ENCODE measurements at regions not wholly inside any gene's neighbourhood (a gene's known extent, or its start where the extent isn't known, plus 50 kb on each side); places are given as distances from the start of the nearest gene placed in this dataset.

- H3K36me3 ChIP-seq (ENCODE audit: insufficient read depth, insufficient read length, low read length), result no peaks in the 10 kb centered on the region
- H3K9ac ChIP-seq (ENCODE audit: insufficient read length, low read depth), result no peak overlapping the region
- TF ChIP-seq ZNF274 (IDR thresholded peaks at IDR 0.05; ENCODE audit: low read depth, low read length), result no peak
- no peak for TF ChIP-seq YY1 (IDR thresholded peaks at IDR 0.05; ENCODE audit: insufficient read depth, insufficient read length)
- TF ChIP-seq SUZ12 (IDR thresholded peaks at IDR 0.05; ENCODE audit: extremely low read depth, insufficient read depth, insufficient read length), result no peak
- no peaks in the 10 kb centered on the region for H3K4me1 ChIP-seq (ENCODE audit: insufficient read depth, insufficient read length)
- H3K27me3 ChIP-seq (ENCODE audit: insufficient read depth, insufficient read length), result no peaks in the 10 kb centered on the region
- no peak overlapping the region for H3K4me3 ChIP-seq (ENCODE audit: insufficient read length, low read depth)
- no peak for DNase-seq (ENCODE audit: low read depth, low spot score)
- H3K9me3 ChIP-seq (ENCODE audit: insufficient read depth, low read length), result peaks cover 5% of the 10 kb centered on the region; the same call in 1 of the 2 replicates
Observed at GRCh38 chr5:18219241-18219640, 585.0 kb downstream of the TAF11L14 start.

- H3K27me3 ChIP-seq (ENCODE audit: insufficient read depth, insufficient read length), result no peaks in the 10 kb centered on the region
- no peak overlapping the region for H3K4me3 ChIP-seq (ENCODE audit: insufficient read length, low read depth)
- no peak overlapping the region for H3K9ac ChIP-seq (ENCODE audit: insufficient read length, low read depth)
- no peaks in the 10 kb centered on the region for H3K4me1 ChIP-seq (ENCODE audit: insufficient read depth, insufficient read length)
- no peak for TF ChIP-seq YY1 (IDR thresholded peaks at IDR 0.05; ENCODE audit: insufficient read depth, insufficient read length)
- no peaks in the 10 kb centered on the region for H3K36me3 ChIP-seq (ENCODE audit: insufficient read depth, insufficient read length, low read length)
- no peak for DNase-seq (ENCODE audit: low read depth, low spot score)
- no peaks in the 10 kb centered on the region; the same call in 1 of the 2 replicates for H3K9me3 ChIP-seq (ENCODE audit: insufficient read depth, low read length)
Observed at GRCh38 chr5:18220631-18221030, 586.4 kb downstream of the TAF11L14 start.

GRCh38 chr5:18236386-18236785 lies 602.1 kb downstream of the TAF11L14 start:
- Histone ChIP-seq H3K9me3 (ENCODE audit: insufficient read depth, low read length) (no peaks in the 10 kb centered on the region), H3K4me3 (ENCODE audit: insufficient read length, low read depth) (no peak overlapping the region), H3K36me3 (ENCODE audit: insufficient read depth, insufficient read length, low read length) (no peaks in the 10 kb centered on the region), H3K4me1 (ENCODE audit: insufficient read depth, insufficient read length) (no peaks in the 10 kb centered on the region), H3K27me3 (ENCODE audit: insufficient read depth, insufficient read length) (no peaks in the 10 kb centered on the region), H3K9ac (ENCODE audit: insufficient read length, low read depth) (no peak overlapping the region)
- TF ChIP-seq SUZ12 (IDR thresholded peaks at IDR 0.05; ENCODE audit: extremely low read depth, insufficient read depth, insufficient read length) (no peak), ZNF274 (IDR thresholded peaks at IDR 0.05; ENCODE audit: low read depth, low read length) (no peak), YY1 (IDR thresholded peaks at IDR 0.05; ENCODE audit: insufficient read depth, insufficient read length) (no peak)
- no peak for DNase-seq (ENCODE audit: low read depth, low spot score)

GRCh38 chr5:18238321-18238720 lies 604.1 kb downstream of the TAF11L14 start:
- Histone ChIP-seq H3K9me3 (ENCODE audit: insufficient read depth, low read length) (no peaks in the 10 kb centered on the region), H3K36me3 (ENCODE audit: insufficient read depth, insufficient read length, low read length) (no peaks in the 10 kb centered on the region), H3K27me3 (ENCODE audit: insufficient read depth, insufficient read length) (no peaks in the 10 kb centered on the region), H3K4me1 (ENCODE audit: insufficient read depth, insufficient read length) (no peaks in the 10 kb centered on the region), H3K4me3 (ENCODE audit: insufficient read length, low read depth) (no peak overlapping the region), H3K9ac (ENCODE audit: insufficient read length, low read depth) (no peak overlapping the region)
- no peak for TF ChIP-seq SUZ12 (IDR thresholded peaks at IDR 0.05; ENCODE audit: extremely low read depth, insufficient read depth, insufficient read length)
- no peak for TF ChIP-seq YY1 (IDR thresholded peaks at IDR 0.05; ENCODE audit: insufficient read depth, insufficient read length)
- TF ChIP-seq ZNF274 (IDR thresholded peaks at IDR 0.05; ENCODE audit: low read depth, low read length), result no peak
- no peak for DNase-seq (ENCODE audit: low read depth, low spot score)

GRCh38 chr5:18240971-18241370 lies 606.7 kb downstream of the TAF11L14 start:
- no peak for DNase-seq (ENCODE audit: low read depth, low spot score)
- H3K36me3 ChIP-seq (ENCODE audit: insufficient read depth, insufficient read length, low read length), result no peaks in the 10 kb centered on the region
- H3K9me3 ChIP-seq (ENCODE audit: insufficient read depth, low read length), result peaks cover 3% of the 10 kb centered on the region; the same call in 1 of the 2 replicates
- H3K4me1 ChIP-seq (ENCODE audit: insufficient read depth, insufficient read length), result no peaks in the 10 kb centered on the region
- no peak overlapping the region for H3K9ac ChIP-seq (ENCODE audit: insufficient read length, low read depth)
- no peak for TF ChIP-seq YY1 (IDR thresholded peaks at IDR 0.05; ENCODE audit: insufficient read depth, insufficient read length)
- TF ChIP-seq SUZ12 (IDR thresholded peaks at IDR 0.05; ENCODE audit: extremely low read depth, insufficient read depth, insufficient read length), result no peak
- TF ChIP-seq ZNF274 (IDR thresholded peaks at IDR 0.05; ENCODE audit: low read depth, low read length), result no peak
- H3K27me3 ChIP-seq (ENCODE audit: insufficient read depth, insufficient read length), result no peaks in the 10 kb centered on the region
- H3K4me3 ChIP-seq (ENCODE audit: insufficient read length, low read depth), result no peak overlapping the region

GRCh38 chr5:18243846-18244245 lies 609.6 kb downstream of the TAF11L14 start:
- H3K4me3 ChIP-seq (ENCODE audit: insufficient read length, low read depth), result no peak overlapping the region
- H3K36me3 ChIP-seq (ENCODE audit: insufficient read depth, insufficient read length, low read length), result no peaks in the 10 kb centered on the region
- H3K9me3 ChIP-seq (ENCODE audit: insufficient read depth, low read length), result peaks cover 9% of the 10 kb centered on the region; the same call in 1 of the 2 replicates
- no peaks in the 10 kb centered on the region for H3K27me3 ChIP-seq (ENCODE audit: insufficient read depth, insufficient read length)
- no peak overlapping the region for H3K9ac ChIP-seq (ENCODE audit: insufficient read length, low read depth)
- H3K4me1 ChIP-seq (ENCODE audit: insufficient read depth, insufficient read length), result no peaks in the 10 kb centered on the region
- TF ChIP-seq YY1 (IDR thresholded peaks at IDR 0.05; ENCODE audit: insufficient read depth, insufficient read length), result no peak
- no peak for TF ChIP-seq ZNF274 (IDR thresholded peaks at IDR 0.05; ENCODE audit: low read depth, low read length)
- no peak for TF ChIP-seq SUZ12 (IDR thresholded peaks at IDR 0.05; ENCODE audit: extremely low read depth, insufficient read depth, insufficient read length)
- no peak for DNase-seq (ENCODE audit: low read depth, low spot score)

GRCh38 chr5:18244309-18244708 lies 610.0 kb downstream of the TAF11L14 start:
- Histone ChIP-seq H3K4me3 (ENCODE audit: insufficient read length, low read depth) (no peak overlapping the region), H3K9me3 (ENCODE audit: insufficient read depth, low read length) (peaks cover 9% of the 10 kb centered on the region; the same call in 1 of the 2 replicates), H3K4me1 (ENCODE audit: insufficient read depth, insufficient read length) (no peaks in the 10 kb centered on the region), H3K36me3 (ENCODE audit: insufficient read depth, insufficient read length, low read length) (no peaks in the 10 kb centered on the region), H3K27me3 (ENCODE audit: insufficient read depth, insufficient read length) (no peaks in the 10 kb centered on the region), H3K9ac (ENCODE audit: insufficient read length, low read depth) (no peak overlapping the region)
- no peak for DNase-seq (ENCODE audit: low read depth, low spot score)
- TF ChIP-seq YY1 (IDR thresholded peaks at IDR 0.05; ENCODE audit: insufficient read depth, insufficient read length) (no peak), SUZ12 (IDR thresholded peaks at IDR 0.05; ENCODE audit: extremely low read depth, insufficient read depth, insufficient read length) (no peak), ZNF274 (IDR thresholded peaks at IDR 0.05; ENCODE audit: low read depth, low read length) (no peak)

Data from NT2/D1 (cell line).